H1 (cell line): ENCODE measurements at regions not wholly inside any gene's neighbourhood (a gene's known extent, or its start where the extent isn't known, plus 50 kb on each side); places are given as distances from the start of the nearest gene placed in this dataset.

Source experiments
- CTCF ChIA-PET: fragments of 300-600 bp; sonication (Branson Sonifier 250); formaldehyde crosslinking; loops from one replicate; lab custom pipeline; 2021; ENCODE audit not compliant: partially characterized antibody; lab: Charles Lee
- POLR2A ChIA-PET: fragments of 300-600 bp; sonication (Branson Sonifier 250); formaldehyde crosslinking; loops from one replicate; lab custom pipeline; 2021; ENCODE audit warnings: inconsistent platforms; ENCODE audit not compliant: partially characterized antibody; lab: Charles Lee
- DNase-seq, 2 experiments: peaks; one replicate each; pipeline versions ENCODE4 v3.0.0 to v3.0.0-alpha.2; 2010 to 2022; ENCODE audit warnings: low spot score in 2 of 2, low read depth in 1 of 2, mixed read lengths in 1 of 2
- FAIRE-seq: peaks from 2 replicates; lab custom pipeline; 2011; peaks lifted over from hg19 to GRCh38; lab: Jason Lieb, UNC
- H2AFZ ChIP-seq: 2 replicates; pipeline ENCODE4 v1.8.1; 2012; ENCODE audit warnings: low read length, inconsistent platforms
- H2AK5ac ChIP-seq: 2 replicates; pipeline ENCODE4 v1.6.1; 2013; ENCODE audit warnings: low read depth, low read length
- H2BK120ac ChIP-seq: replicated peaks from 2 replicates; pipeline ENCODE3; 2013; ENCODE audit warnings: low read depth, low read length, inconsistent platforms
- H2BK12ac ChIP-seq: 2 replicates; pipeline ENCODE4 v1.6.1; 2013; ENCODE audit warnings: low read depth, low read length
- H2BK15ac ChIP-seq: 2 replicates; pipeline ENCODE4 v1.6.1; 2013; ENCODE audit warnings: low read length
- H2BK20ac ChIP-seq: 2 replicates; pipeline ENCODE4 v1.6.1; 2013; ENCODE audit warnings: low read length
- H2BK5ac ChIP-seq: 2 replicates; pipeline ENCODE4 v1.6.1; 2013; ENCODE audit warnings: low read depth, low read length
- H3K14ac ChIP-seq: 2 replicates; pipeline ENCODE4 v1.6.1; 2013; ENCODE audit warnings: inconsistent platforms; ENCODE audit not compliant: insufficient read length
- H3K18ac ChIP-seq: 2 replicates; pipeline ENCODE4 v1.6.1; 2013; ENCODE audit warnings: low read length; ENCODE audit errors: extremely low read depth
- H3K23ac ChIP-seq: 2 replicates; pipeline ENCODE4 v1.6.1; 2013; ENCODE audit warnings: inconsistent platforms; ENCODE audit not compliant: insufficient read length
- H3K23me2 ChIP-seq: 2 replicates; pipeline ENCODE4 v1.6.1; 2013; ENCODE audit warnings: low read depth, low read length
- H3K27ac ChIP-seq: 2 replicates; pipeline ENCODE4 v1.6.1; 2011; ENCODE audit warnings: low read depth, low read length, inconsistent platforms
- H3K27me3 ChIP-seq, 4 experiments: replicated peaks in 1 of 4; 1 replicate in 1 of 4; 2 replicates in 3 of 4; pipeline versions ENCODE4 v1.6.1 to v1.8.1; 2011 to 2013; ENCODE audit warnings: low read length in 3 of 4, mild to moderate bottlenecking in 3 of 4, inconsistent platforms in 2 of 4, mixed read lengths in 2 of 4, moderate library complexity in 1 of 4; ENCODE audit not compliant: control insufficient read depth in 3 of 4, insufficient read depth in 3 of 4; ENCODE audit errors: extremely low read depth in 1 of 4
- H3K36me3 ChIP-seq, 4 experiments: 2 replicates each; pipeline versions ENCODE4 v1.6.1 to v1.8.1; 2011 to 2013; ENCODE audit warnings: mild to moderate bottlenecking in 4 of 4, low read length in 3 of 4, moderate library complexity in 2 of 4, control low read depth in 1 of 4, inconsistent platforms in 1 of 4; ENCODE audit not compliant: insufficient read depth in 4 of 4, control insufficient read depth in 2 of 4
- H3K4ac ChIP-seq: replicated peaks from 2 replicates; pipeline ENCODE3; 2013; ENCODE audit warnings: low read length, low read depth, mixed read lengths, inconsistent platforms; ENCODE audit not compliant: insufficient read length
- H3K4me1 ChIP-seq, 4 experiments: replicated peaks in 1 of 4; 1 replicate in 1 of 4; 2 replicates in 3 of 4; pipeline versions ENCODE4 v1.6.1 to v1.8.1; 2011 to 2013; ENCODE audit warnings: low read length in 3 of 4, inconsistent platforms in 2 of 4, mixed read lengths in 1 of 4; ENCODE audit not compliant: insufficient read depth in 4 of 4, control insufficient read depth in 3 of 4
- H3K4me2 ChIP-seq, 2 experiments: 2 replicates each; pipeline versions ENCODE4 v1.6.1 to v1.8.1; 2011 to 2013; ENCODE audit warnings: low read depth in 2 of 2, low read length in 2 of 2, control low read depth in 1 of 2, inconsistent platforms in 1 of 2, mild to moderate bottlenecking in 1 of 2; ENCODE audit not compliant: insufficient read depth in 1 of 2
- H3K4me3 ChIP-seq, 4 experiments: fragments of 200-600, 300-600 bp in 1 of 4; sonication (generic), shearing (Covaris generic), sonication (Bioruptor Twin) in 1 of 4; 2 replicates each; pipeline versions ENCODE4 v1.5.1 to v1.8.1; 2011 to 2016; ENCODE audit warnings: low read length in 4 of 4, low read depth in 3 of 4, control low read depth in 2 of 4, inconsistent platforms in 2 of 4, mild to moderate bottlenecking in 2 of 4, mixed read lengths in 1 of 4, moderate library complexity in 1 of 4; ENCODE audit not compliant: insufficient read depth in 2 of 4; ENCODE audit errors: extremely low read depth in 1 of 4
- H3K56ac ChIP-seq: replicated peaks from 2 replicates; pipeline ENCODE3; 2013; ENCODE audit warnings: low read depth, mild to moderate bottlenecking, mixed read lengths, low read length, inconsistent platforms; ENCODE audit not compliant: insufficient read length
- H3K79me1 ChIP-seq: 2 replicates; pipeline ENCODE4 v1.6.1; 2013; ENCODE audit warnings: low read depth, low read length, control low read depth
- H3K79me2 ChIP-seq, 2 experiments: 2 replicates each; pipeline versions ENCODE4 v1.6.1 to v1.8.1; 2012 to 2013; ENCODE audit warnings: low read length in 2 of 2, mild to moderate bottlenecking in 2 of 2, inconsistent platforms in 1 of 2; ENCODE audit not compliant: insufficient read depth in 2 of 2, control insufficient read depth in 1 of 2
- H3K9ac ChIP-seq, 4 experiments: replicated peaks in 1 of 4; 1 replicate in 1 of 4; 2 replicates in 3 of 4; pipeline versions ENCODE4 v1.6.1 to v1.8.1; 2011 to 2013; ENCODE audit warnings: low read depth in 3 of 4, low read length in 3 of 4, control low read depth in 2 of 4, mild to moderate bottlenecking in 2 of 4, moderate library complexity in 2 of 4, inconsistent platforms in 1 of 4; ENCODE audit errors: extremely low read depth in 1 of 4
- H3K9me3 ChIP-seq, 2 experiments: 2 replicates each; pipeline versions ENCODE4 v1.6.1 to v1.8.1; 2012 to 2013; ENCODE audit warnings: mild to moderate bottlenecking in 2 of 2, moderate library complexity in 2 of 2, control low read depth in 1 of 2, inconsistent platforms in 1 of 2, low read depth in 1 of 2, low read length in 1 of 2, mixed read lengths in 1 of 2; ENCODE audit not compliant: insufficient read depth in 2 of 2
- H4K20me1 ChIP-seq, 2 experiments: replicated peaks in 1 of 2; 2 replicates each; pipeline versions ENCODE3 to v1.8.1; 2011 to 2013; ENCODE audit warnings: inconsistent platforms in 2 of 2, low read length in 2 of 2, mild to moderate bottlenecking in 1 of 2; ENCODE audit not compliant: insufficient read depth in 2 of 2, control insufficient read depth in 1 of 2
- H4K5ac ChIP-seq: 2 replicates; pipeline ENCODE4 v1.6.1; 2013; ENCODE audit warnings: low read length, low read depth, mixed read lengths, inconsistent platforms; ENCODE audit not compliant: insufficient read length
- H4K8ac ChIP-seq: 2 replicates; pipeline ENCODE4 v1.8.0; 2013; ENCODE audit warnings: mild to moderate bottlenecking, moderate library complexity, low read length, inconsistent platforms; ENCODE audit not compliant: insufficient read depth; ENCODE audit errors: extremely low read depth
- H4K91ac ChIP-seq: replicated peaks from 2 replicates; pipeline ENCODE3; 2013; ENCODE audit warnings: low read length, mixed read lengths, inconsistent platforms; ENCODE audit not compliant: insufficient read length
- ATF2 ChIP-seq: IDR thresholded peaks from 2 replicates; pipeline ENCODE4 v1.6.1; 2012; ENCODE audit warnings: low read length, inconsistent platforms
- BCL11A ChIP-seq, 2 experiments: IDR thresholded peaks; one replicate each; pipeline ENCODE4 v1.6.1; 2011; ENCODE audit warnings: low read depth in 2 of 2, low read length in 2 of 2, mild to moderate bottlenecking in 2 of 2
- CHD1 ChIP-seq: IDR thresholded peaks from 2 replicates; pipeline ENCODE4 v1.6.1; 2012; ENCODE audit warnings: low read depth, low read length, improper control_type of control experiment
- CHD2 ChIP-seq: IDR thresholded peaks from 2 replicates; pipeline ENCODE4 v1.6.1; 2012; ENCODE audit warnings: low read length, improper control_type of control experiment
- CREB1 ChIP-seq: IDR thresholded peaks from 2 replicates; pipeline ENCODE4 v1.6.1; 2012; ENCODE audit warnings: inconsistent platforms
- CTBP2 ChIP-seq: IDR thresholded peaks from 2 replicates; pipeline ENCODE4 v1.7.0; 2011; ENCODE audit warnings: borderline replicate concordance, mild to moderate bottlenecking, moderate library complexity, mixed read lengths, low read length; ENCODE audit not compliant: insufficient read depth, insufficient read length
- EP300 ChIP-seq, 2 experiments: IDR thresholded peaks; 1 replicate in 1 of 2; 2 replicates in 1 of 2; pipeline ENCODE4 v1.6.1; 2011 to 2012; ENCODE audit warnings: low read depth in 2 of 2, low read length in 2 of 2, mild to moderate bottlenecking in 2 of 2, borderline replicate concordance in 1 of 2, inconsistent platforms in 1 of 2, moderate library complexity in 1 of 2
- EZH2 ChIP-seq: fragments of 200-600 bp; sonication (generic); IDR thresholded peaks from 2 replicates; pipeline ENCODE4 v1.7.1; 2012; ENCODE audit warnings: low read depth, mild to moderate bottlenecking, moderate library complexity, low read length, inconsistent platforms; ENCODE audit not compliant: severe bottlenecking
- MAFK ChIP-seq: IDR thresholded peaks from 2 replicates; pipeline ENCODE4 v1.6.1; 2012; ENCODE audit warnings: low read depth, mild to moderate bottlenecking, improper control_type of control experiment, low read length
- PHF8 ChIP-seq: fragments of 200-600 bp; sonication (generic); conservative IDR thresholded peaks from 2 replicates; pipeline ENCODE4 v1.7.1; 2012; ENCODE audit warnings: low read depth, mild to moderate bottlenecking, inconsistent platforms, low read length, moderate library complexity
- RFX5 ChIP-seq: IDR thresholded peaks from 2 replicates; pipeline ENCODE4 v1.6.1; 2011; ENCODE audit warnings: low read depth, low read length, improper control_type of control experiment, borderline replicate concordance
- SRF ChIP-seq: IDR thresholded peaks from 2 replicates; pipeline ENCODE4 v1.6.1; 2011; ENCODE audit warnings: mild to moderate bottlenecking, low read depth, low read length, moderate library complexity
- WGBS, 2 experiments: shearing (Covaris generic) in 1 of 2; methylation state at CpG; one replicate each; pipeline versions ENCODE4 v1.1.6 to v1.1.7; 2013 to 2015; ENCODE audit warnings: low lambda C conversion rate in 2 of 2, mixed read lengths in 2 of 2, inconsistent platforms in 1 of 2, low coverage in 1 of 2, missing lambda C conversion rate in 1 of 2; ENCODE audit not compliant: insufficient replicate concordance in 2 of 2, insufficient coverage in 1 of 2, insufficient read length in 1 of 2; ENCODE audit errors: extremely low coverage in 1 of 2, missing lambda C conversion rate in 1 of 2; 5-methylcytosine and 5-hydroxymethylcytosine counted together

DNA sequence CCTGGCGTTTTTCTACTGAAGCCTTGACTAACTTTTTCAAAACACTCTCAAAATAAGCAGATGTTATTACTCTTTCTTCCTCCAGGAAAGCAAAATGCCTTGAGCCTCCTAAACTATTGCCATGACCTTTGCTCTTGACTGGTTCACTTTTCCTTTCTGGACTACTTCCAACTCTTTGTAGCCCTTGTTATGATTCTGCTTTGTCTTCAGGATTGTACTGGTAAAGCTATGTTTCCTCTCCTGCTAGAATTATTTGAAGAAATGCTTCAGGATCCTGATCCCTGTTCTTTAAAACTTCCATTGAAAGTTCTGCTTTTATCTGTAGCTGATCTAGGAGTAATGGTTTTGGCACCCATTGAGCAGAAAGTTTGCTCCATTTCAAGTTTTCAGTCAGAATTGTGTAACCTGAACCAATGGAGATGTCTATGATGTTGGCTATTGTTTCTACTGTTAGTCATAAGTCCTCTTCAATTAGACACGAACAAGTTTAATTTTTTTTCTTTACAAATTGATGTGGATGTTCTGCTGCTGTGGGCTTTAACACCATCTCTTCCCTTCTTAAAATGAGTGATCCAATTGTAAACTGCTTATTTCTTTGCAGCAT lies 1356.4 kb downstream of the EFNA5 start:
- Histone ChIP-seq H3K18ac (no peak overlapping the region), H2BK15ac (no peak overlapping the region), H3K79me1 (no peaks in the 10 kb centered on the region), H4K5ac (no peak overlapping the region), H3K14ac (no peak overlapping the region), H3K4me1 (no peaks in the 10 kb centered on the region), H3K9me3 (no peaks in the 10 kb centered on the region), H3K4me2 (no peak overlapping the region), H2BK20ac (no peak overlapping the region), H2AK5ac (no peak overlapping the region), H3K23ac (no peak overlapping the region), H3K56ac (no peak overlapping the region), H2BK120ac (no peak overlapping the region), H3K4ac (no peak overlapping the region), H4K20me1 (no peaks in the 10 kb centered on the region), H2BK5ac (no peak overlapping the region), H3K27ac (no peak overlapping the region), H3K27me3 (no peaks in the 10 kb centered on the region), H2AFZ (0 out of 2 replicates have a peak overlapping the region, but pooled peaks have one; percentile 21), H3K23me2 (peaks cover 2% of the 10 kb centered on the region; the same call in 1 of the 2 replicates), H3K79me2 (no peaks in the 10 kb centered on the region), H3K36me3 (no peaks in the 10 kb centered on the region), H4K8ac (no peak overlapping the region), H2BK12ac (no peak overlapping the region), H3K4me3 (no peak overlapping the region), H3K9ac (no peak overlapping the region), H4K91ac (no peak overlapping the region)
- no peak for FAIRE-seq
- DNase-seq, result no peak
- ChIA-PET POLR2A (no interaction called here), CTCF (no interaction called here)
- 88% methylated on average over 2 of the region's 2 CpGs; no CpG with 5 or more reads in 1 of the 2 experiments for WGBS, 2 experiments
- TF ChIP-seq EP300 (IDR thresholded peaks at IDR 0.05; ENCODE audit: borderline replicate concordance in 1 of 2, low read depth in 2 of 2, low read length in 2 of 2) (no peak), ATF2 (no peak), MAFK (no peak), CHD1 (no peak), SRF (no peak), CTBP2 (no peak), CHD2 (no peak), EZH2 (no peak), RFX5 (no peak), CREB1 (no peak), PHF8 (no peak), BCL11A (IDR thresholded peaks at IDR 0.05; ENCODE audit: low read depth in 2 of 2, low read length in 2 of 2) (no peak)
